ENCODE measurements at regions not wholly inside any gene's neighbourhood (a gene's known extent, or its start where the extent isn't known, plus 50 kb on each side); places are given as distances from the start of the nearest gene placed in this dataset.

- Histone ChIP-seq H3K4me3 (no peak overlapping the region), H3K36me3 (no peaks in the 10 kb centered on the region), H3K9me3 (no peaks in the 10 kb centered on the region), H3K4me1 (no peaks in the 10 kb centered on the region), H3K27ac (peak overlapping the region in 1 of 4 donors; percentile 3), H3K27me3 (no peaks in the 10 kb centered on the region)
- DNase-seq (ENCODE audit: low spot score in 2 of 2), result no peak
- WGBS, 2 donors, result 58 to 71% methylated on average over 6 of the region's 6 CpGs
- TF ChIP-seq CTCF (IDR thresholded peaks at IDR 0.05) (no peak), EP300 (IDR thresholded peaks at IDR 0.05) (no peak), POLR2A (IDR thresholded peaks at IDR 0.05) (no peak)
Observed at GRCh38 chr5:35416217-35416988, 186.1 kb upstream of the PRLR start.

GRCh38 chr5:35415309-35415708 lies 185.0 kb upstream of the PRLR start:
- no peak for DNase-seq (ENCODE audit: low spot score in 2 of 2)
- TF ChIP-seq CTCF (IDR thresholded peaks at IDR 0.05) (no peak), POLR2A (IDR thresholded peaks at IDR 0.05) (no peak), EP300 (IDR thresholded peaks at IDR 0.05) (no peak)
- no peaks in the 10 kb centered on the region for H3K36me3 ChIP-seq
- H3K27me3 ChIP-seq, result no peaks in the 10 kb centered on the region
- H3K9me3 ChIP-seq, result no peaks in the 10 kb centered on the region
- H3K4me3 ChIP-seq, result no peak overlapping the region
- H3K4me1 ChIP-seq, result no peaks in the 10 kb centered on the region
- no peak overlapping the region for H3K27ac ChIP-seq
- 94 to 96% methylated on average over 2 of the region's 2 CpGs for WGBS, 2 donors

- Histone ChIP-seq H3K36me3 (no peaks in the 10 kb centered on the region), H3K4me3 (no peak overlapping the region), H3K4me1 (no peaks in the 10 kb centered on the region), H3K27me3 (no peaks in the 10 kb centered on the region), H3K27ac (no peak overlapping the region), H3K9me3 (no peaks in the 10 kb centered on the region)
- DNase-seq (ENCODE audit: low spot score in 2 of 2), result no peak
- no peak for TF ChIP-seq POLR2A (IDR thresholded peaks at IDR 0.05)
- TF ChIP-seq CTCF (IDR thresholded peaks at IDR 0.05), result no peak
- TF ChIP-seq EP300 (IDR thresholded peaks at IDR 0.05), result no peak
- WGBS, 2 donors, result 87 to 93% methylated on average over 1 of the region's 1 CpG
Observed at GRCh38 chr5:35409361-35409760, 179.1 kb upstream of the PRLR start.

GRCh38 chr5:35408146-35408545 lies 177.9 kb upstream of the PRLR start:
- no peak overlapping the region for H3K27ac ChIP-seq
- DNase-seq (ENCODE audit: low spot score in 2 of 2), result no peak
- no peaks in the 10 kb centered on the region for H3K9me3 ChIP-seq
- TF ChIP-seq EP300 (IDR thresholded peaks at IDR 0.05) (no peak), CTCF (IDR thresholded peaks at IDR 0.05) (no peak), POLR2A (IDR thresholded peaks at IDR 0.05) (no peak)
- no peaks in the 10 kb centered on the region for H3K4me1 ChIP-seq
- WGBS, 2 donors, result 78 to 79% methylated on average over 2 of the region's 2 CpGs
- no peaks in the 10 kb centered on the region for H3K27me3 ChIP-seq
- no peak overlapping the region for H3K4me3 ChIP-seq
- no peaks in the 10 kb centered on the region for H3K36me3 ChIP-seq

- no peak overlapping the region for H3K4me3 ChIP-seq
- no peak for TF ChIP-seq POLR2A (IDR thresholded peaks at IDR 0.05)
- TF ChIP-seq EP300 (IDR thresholded peaks at IDR 0.05), result no peak
- TF ChIP-seq CTCF (IDR thresholded peaks at IDR 0.05), result no peak
Observed at GRCh38 chr5:35407697-35408096, 177.4 kb upstream of the PRLR start.

More at GRCh38 chr5:35407697-35408096, 177.4 kb upstream of the PRLR start:
- Histone ChIP-seq H3K27me3 (no peaks in the 10 kb centered on the region), H3K9me3 (no peaks in the 10 kb centered on the region), H3K27ac (no peak overlapping the region), H3K4me1 (no peaks in the 10 kb centered on the region), H3K36me3 (no peaks in the 10 kb centered on the region)
- DNase-seq (ENCODE audit: low spot score in 2 of 2), result no peak

Measured in tibial nerve (tissue), 4 donors.